ENCODE measurements at regions not wholly inside any gene's neighbourhood (a gene's known extent, or its start where the extent isn't known, plus 50 kb on each side); places are given as distances from the start of the nearest gene placed in this dataset.

DNA sequence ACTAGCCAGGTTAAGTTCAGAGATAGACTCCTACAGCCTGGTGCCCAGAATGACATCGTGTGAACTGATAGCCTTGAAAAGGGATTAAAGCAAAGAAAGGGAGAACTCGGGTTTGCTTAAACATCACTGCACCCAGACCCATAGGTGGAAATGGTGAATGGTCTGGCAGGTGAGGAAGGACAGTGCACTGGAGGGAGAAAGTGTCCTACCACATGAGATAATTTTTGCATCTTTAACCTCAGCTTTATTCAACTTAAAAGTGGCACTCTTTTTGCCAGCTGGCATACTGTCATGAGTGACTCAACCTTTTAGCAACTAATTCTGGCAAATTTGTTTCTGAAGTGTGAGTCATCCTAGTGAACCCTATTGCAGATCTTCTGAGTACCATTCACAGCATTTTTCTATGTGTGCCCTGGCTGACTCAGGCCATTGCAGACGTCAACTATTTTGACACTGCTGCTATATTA, 53.0 kb upstream of the DAPP1 start:
- Histone ChIP-seq H3K4me1 (ENCODE audit: control insufficient read depth, extremely low read depth, insufficient read depth, low read length) (peaks cover 9% of the 10 kb centered on the region), H3K9ac (ENCODE audit: control insufficient read depth, extremely low read depth, insufficient read depth, low read length) (no peak overlapping the region), H3K4me2 (ENCODE audit: control insufficient read depth, extremely low read depth, insufficient read depth, low read depth, low read length) (peak overlapping the region; percentile 7), H3K27me3 (ENCODE audit: control insufficient read depth, extremely low read depth, insufficient read depth, low read length) (no peaks in the 10 kb centered on the region), H4K20me1 (ENCODE audit: control insufficient read depth, extremely low read depth, insufficient read depth, low read length) (no peaks in the 10 kb centered on the region), H3K9me3 (ENCODE audit: control insufficient read depth, low read depth, low read length) (no peaks in the 10 kb centered on the region), H3K79me2 (ENCODE audit: control insufficient read depth, insufficient read depth, low read length) (no peaks in the 10 kb centered on the region), H3K36me3 (ENCODE audit: control insufficient read depth in 2 of 2, extremely low read depth in 1 of 2, insufficient read depth in 2 of 2, low read length in 2 of 2) (no peaks in the 10 kb centered on the region), H3K4me3 (ENCODE audit: control insufficient read depth in 2 of 3, extremely low read depth in 1 of 3, insufficient read depth in 2 of 3, low read depth in 1 of 3, low read length in 3 of 3) (no peak overlapping the region), H3K9me1 (ENCODE audit: control insufficient read depth, extremely low read depth, insufficient read depth, low read length) (no peaks in the 10 kb centered on the region), H2AFZ (ENCODE audit: control insufficient read depth, low read length) (no peak overlapping the region), H3K27ac (ENCODE audit: control insufficient read depth, insufficient read depth, low read length) (no peak overlapping the region)
- FAIRE-seq, result peak; percentile 96
- dilution Hi-C loops (cut with MboI; ENCODE audit: extremely low pct_ligation_motif_present, low sequenced_read_pairs), result no loop called here
- TF ChIP-seq CTCF (optimal IDR thresholded peaks at IDR 0.05 in 1 of 3, IDR thresholded peaks at IDR 0.05 in 1 of 3, conservative IDR thresholded peaks at IDR 0.05 in 1 of 3; ENCODE audit: extremely low read depth in 1 of 3, insufficient read depth in 2 of 3, low read length in 3 of 3), result no peak
- no peak for TF ChIP-seq EZH2 (IDR thresholded peaks at IDR 0.05; ENCODE audit: low read length)
- peak; percentile 44 for DNase-seq (ENCODE audit: low read depth, low spot score)

DNA sequence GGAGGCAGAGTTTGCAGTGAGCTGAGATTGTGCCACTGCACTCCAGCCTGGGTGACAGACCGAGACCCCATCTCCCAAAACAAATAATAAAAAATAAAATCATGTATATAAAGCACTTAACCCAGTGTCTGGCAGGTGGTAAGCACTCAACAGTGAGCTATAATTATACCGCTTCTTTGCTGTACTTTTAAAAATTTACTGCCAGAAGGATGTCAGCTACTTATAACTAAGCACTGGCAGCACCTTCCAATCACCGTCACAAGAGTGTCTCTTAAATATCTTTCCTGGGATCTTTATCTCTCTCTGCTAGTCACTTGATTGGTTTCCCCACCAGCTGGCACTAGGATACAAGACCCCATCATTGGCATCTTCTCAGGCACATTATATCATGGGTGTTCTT, 53.9 kb upstream of the DAPP1 start:
- FAIRE-seq (no peak), DNase-seq (ENCODE audit: low read depth, low spot score) (no peak)
- dilution Hi-C loops (cut with MboI; ENCODE audit: extremely low pct_ligation_motif_present, low sequenced_read_pairs), result no loop called here
- Histone ChIP-seq H3K27ac (ENCODE audit: control insufficient read depth, insufficient read depth, low read length) (no peak overlapping the region), H3K4me2 (ENCODE audit: control insufficient read depth, extremely low read depth, insufficient read depth, low read depth, low read length) (no peak overlapping the region), H3K9me1 (ENCODE audit: control insufficient read depth, extremely low read depth, insufficient read depth, low read length) (no peaks in the 10 kb centered on the region), H2AFZ (ENCODE audit: control insufficient read depth, low read length) (no peak overlapping the region), H3K36me3 (ENCODE audit: control insufficient read depth in 2 of 2, extremely low read depth in 1 of 2, insufficient read depth in 2 of 2, low read length in 2 of 2) (no peaks in the 10 kb centered on the region), H3K9me3 (ENCODE audit: control insufficient read depth, low read depth, low read length) (no peaks in the 10 kb centered on the region), H3K4me3 (ENCODE audit: control insufficient read depth in 2 of 3, extremely low read depth in 1 of 3, insufficient read depth in 2 of 3, low read depth in 1 of 3, low read length in 3 of 3) (no peak overlapping the region), H4K20me1 (ENCODE audit: control insufficient read depth, extremely low read depth, insufficient read depth, low read length) (no peaks in the 10 kb centered on the region), H3K27me3 (ENCODE audit: control insufficient read depth, extremely low read depth, insufficient read depth, low read length) (no peaks in the 10 kb centered on the region), H3K9ac (ENCODE audit: control insufficient read depth, extremely low read depth, insufficient read depth, low read length) (no peak overlapping the region), H3K4me1 (ENCODE audit: control insufficient read depth, extremely low read depth, insufficient read depth, low read length) (peaks cover 9% of the 10 kb centered on the region), H3K79me2 (ENCODE audit: control insufficient read depth, insufficient read depth, low read length) (no peaks in the 10 kb centered on the region)
- TF ChIP-seq EZH2 (IDR thresholded peaks at IDR 0.05; ENCODE audit: low read length), result no peak
- no peak for TF ChIP-seq CTCF (optimal IDR thresholded peaks at IDR 0.05 in 1 of 3, IDR thresholded peaks at IDR 0.05 in 1 of 3, conservative IDR thresholded peaks at IDR 0.05 in 1 of 3; ENCODE audit: extremely low read depth in 1 of 3, insufficient read depth in 2 of 3, low read length in 3 of 3)
